ENCODE measurements at regions not wholly inside any gene's neighbourhood (a gene's known extent, or its start where the extent isn't known, plus 50 kb on each side); places are given as distances from the start of the nearest gene placed in this dataset.

DNA sequence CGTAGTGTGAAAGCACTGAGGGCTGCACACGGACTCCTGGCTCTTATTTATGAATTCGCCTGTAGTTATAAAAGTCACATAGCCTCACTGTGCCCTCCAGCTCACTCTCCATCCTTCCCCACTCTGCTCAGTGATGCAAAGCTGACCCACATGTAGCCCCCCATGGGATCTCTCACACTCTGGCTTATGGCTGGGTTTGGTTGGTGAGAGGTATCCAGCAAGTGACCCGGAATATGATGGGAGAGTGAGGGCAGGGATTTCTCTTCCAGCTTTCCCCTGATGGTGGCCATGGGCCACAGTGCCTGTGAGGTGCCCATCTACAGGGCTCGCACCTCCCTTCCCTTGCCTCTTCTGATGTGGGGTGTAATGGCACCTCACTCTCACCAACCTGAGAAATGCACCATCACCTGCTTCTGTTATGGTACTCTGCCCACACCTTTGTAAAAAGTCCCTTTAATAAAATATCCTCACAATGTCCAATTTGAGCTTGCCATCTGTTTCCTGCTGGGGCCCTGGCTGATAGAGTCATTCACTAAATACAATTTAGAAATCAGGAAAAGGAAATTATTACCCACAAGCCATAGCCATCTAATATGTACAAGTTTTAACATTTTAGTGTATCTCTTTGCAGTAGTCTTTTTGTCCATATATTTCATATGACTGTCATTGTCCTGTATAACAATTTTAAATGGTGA, 93.6 kb downstream of the SCN11A start:
- no TSS peak for BruUV-seq (replicated peaks)
- TF ChIP-seq, protein P1, sequence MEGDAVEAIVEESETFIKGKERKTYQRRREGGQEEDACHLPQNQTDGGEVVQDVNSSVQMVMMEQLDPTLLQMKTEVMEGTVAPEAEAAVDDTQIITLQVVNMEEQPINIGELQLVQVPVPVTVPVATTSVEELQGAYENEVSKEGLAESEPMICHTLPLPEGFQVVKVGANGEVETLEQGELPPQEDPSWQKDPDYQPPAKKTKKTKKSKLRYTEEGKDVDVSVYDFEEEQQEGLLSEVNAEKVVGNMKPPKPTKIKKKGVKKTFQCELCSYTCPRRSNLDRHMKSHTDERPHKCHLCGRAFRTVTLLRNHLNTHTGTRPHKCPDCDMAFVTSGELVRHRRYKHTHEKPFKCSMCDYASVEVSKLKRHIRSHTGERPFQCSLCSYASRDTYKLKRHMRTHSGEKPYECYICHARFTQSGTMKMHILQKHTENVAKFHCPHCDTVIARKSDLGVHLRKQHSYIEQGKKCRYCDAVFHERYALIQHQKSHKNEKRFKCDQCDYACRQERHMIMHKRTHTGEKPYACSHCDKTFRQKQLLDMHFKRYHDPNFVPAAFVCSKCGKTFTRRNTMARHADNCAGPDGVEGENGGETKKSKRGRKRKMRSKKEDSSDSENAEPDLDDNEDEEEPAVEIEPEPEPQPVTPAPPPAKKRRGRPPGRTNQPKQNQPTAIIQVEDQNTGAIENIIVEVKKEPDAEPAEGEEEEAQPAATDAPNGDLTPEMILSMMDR (IDR thresholded peaks at IDR 0.05): no peak
- no peak for TF ChIP-seq SIN3A (IDR thresholded peaks at IDR 0.05; ENCODE audit: borderline replicate concordance, insufficient read depth, low read depth, low read length)
- TF ChIP-seq POLR2AphosphoS5 (IDR thresholded peaks at IDR 0.05; ENCODE audit: low read depth, low read length): no peak
- TF ChIP-seq TCF7L2 (IDR thresholded peaks at IDR 0.05; ENCODE audit: low read depth, low read length): no peak
- TF ChIP-seq REST (IDR thresholded peaks at IDR 0.05; ENCODE audit: insufficient read depth in 1 of 2, low read depth in 2 of 2, low read length in 1 of 2): no peak
- H3K27ac ChIP-seq (ENCODE audit: low read length): no peak overlapping the region

DNA sequence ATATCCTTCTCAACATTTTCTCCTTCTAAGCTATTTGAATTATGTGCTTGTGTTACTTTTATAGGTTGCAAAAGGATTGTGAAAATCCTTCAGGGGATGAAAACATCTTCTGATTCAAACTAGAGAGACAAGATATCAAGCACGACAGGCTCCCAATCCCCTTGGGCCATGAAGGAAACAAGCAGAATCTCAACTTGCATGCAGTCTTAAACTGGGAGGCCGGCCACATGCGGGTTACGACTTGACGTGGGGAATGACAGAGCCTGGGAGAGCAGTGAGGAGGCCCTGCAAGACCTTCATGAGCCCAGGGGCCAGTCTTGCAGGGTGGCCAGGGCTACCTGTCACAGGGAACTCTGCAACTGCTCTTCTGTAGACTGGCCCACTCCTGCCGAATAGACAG, 94.4 kb downstream of the SCN11A start:
- H3K4me3 ChIP-seq (ENCODE audit: low read depth in 2 of 2, low read length in 2 of 2): no peak overlapping the region
- CTCF ChIA-PET: no interaction called here
- H3K27ac ChIP-seq (ENCODE audit: low read length): no peak overlapping the region
- no peaks in the 10 kb centered on the region for H3K36me3 ChIP-seq (ENCODE audit: control insufficient read depth, insufficient read depth, low read length)
- BruUV-seq (replicated peaks): no TSS peak
- H3K27me3 ChIP-seq (ENCODE audit: control insufficient read depth, insufficient read depth, low read length): no peaks in the 10 kb centered on the region
- intact Hi-C loops (cut with micrococcal nuclease; ENCODE audit: unreplicated experiment): no loop called here
- no peaks in the 10 kb centered on the region for H3K9me3 ChIP-seq (ENCODE audit: control insufficient read depth, insufficient read depth, low read depth, low read length)
- no peak for ATAC-seq
- POLR2A ChIA-PET: no interaction called here
- TF ChIP-seq POLR2AphosphoS5 (IDR thresholded peaks at IDR 0.05; ENCODE audit: low read depth, low read length) (no peak), TCF7L2 (IDR thresholded peaks at IDR 0.05; ENCODE audit: low read depth, low read length) (no peak)
- TF ChIP-seq, protein P1 (IDR thresholded peaks at IDR 0.05): no peak
- in situ Hi-C loops (cut with HindIII; ENCODE audit: low pct_unique_long_range_greater_than_20kb, low sequenced_read_pairs): no loop called here
- no peaks in the 10 kb centered on the region for H3K4me1 ChIP-seq (ENCODE audit: control insufficient read depth, insufficient read depth, low read length)
- DNase-seq (ENCODE audit: low read depth, low spot score): no peak

More for the DNA sequence above, 93.6 kb downstream of the SCN11A start:
- Histone ChIP-seq H3K27me3 (ENCODE audit: control insufficient read depth, insufficient read depth, low read length) (no peaks in the 10 kb centered on the region), H3K9me3 (ENCODE audit: control insufficient read depth, insufficient read depth, low read depth, low read length) (no peaks in the 10 kb centered on the region), H3K36me3 (ENCODE audit: control insufficient read depth, insufficient read depth, low read length) (no peaks in the 10 kb centered on the region), H3K4me3 (ENCODE audit: low read depth in 2 of 2, low read length in 2 of 2) (no peak overlapping the region), H3K4me1 (ENCODE audit: control insufficient read depth, insufficient read depth, low read length) (no peaks in the 10 kb centered on the region)
- CTCF ChIA-PET: no interaction called here
- intact Hi-C loops (cut with micrococcal nuclease; ENCODE audit: unreplicated experiment) (no loop called here), in situ Hi-C loops (cut with HindIII; ENCODE audit: low pct_unique_long_range_greater_than_20kb, low sequenced_read_pairs) (no loop called here)
- no peak for ATAC-seq
- POLR2A ChIA-PET: no interaction called here
- no peak for DNase-seq (ENCODE audit: low read depth, low spot score)
